Stimulated activated effector memory CD8-positive, alpha-beta T cell treated with anti-CD3 and anti-CD28 coated beads, Interleukin-12 subunit alpha, Interleukin-12 subunit beta, amount 100 ng/mL, for 72 hours (primary cell): ENCODE measurements at regions not wholly inside any gene's neighbourhood (a gene's known extent, or its start where the extent isn't known, plus 50 kb on each side); places are given as distances from the start of the nearest gene placed in this dataset.

ENCODE experiments used
- ATAC-seq: fragments of 150-1000 bp; cut with Tn5 transposase; 2 replicates; pipeline ENCODE4 v1.10.0; 2021
- DNase-seq, 2 donors: peaks; one replicate each; pipeline ENCODE4 v3.0.0; 2021 to 2022; ENCODE audit warnings: low spot score in 2 of 2
- H3K27ac Mint-ChIP-seq: one replicate; pipeline ENCODE4 v1.8.0; 2022; ENCODE audit warnings: mild to moderate bottlenecking, mixed read lengths
- H3K36me3 Mint-ChIP-seq: one replicate; pipeline ENCODE4 v1.8.0; 2022; ENCODE audit warnings: mild to moderate bottlenecking, mixed read lengths
- H3K4me1 Mint-ChIP-seq: one replicate; pipeline ENCODE4 v1.8.0; 2022; ENCODE audit warnings: mixed read lengths
- H3K4me3 Mint-ChIP-seq: one replicate; pipeline ENCODE4 v1.8.0; 2022; ENCODE audit warnings: mild to moderate bottlenecking, mixed read lengths
- H3K9me3 Mint-ChIP-seq: one replicate; pipeline ENCODE4 v1.8.0; 2022; ENCODE audit warnings: mixed read lengths

DNA sequence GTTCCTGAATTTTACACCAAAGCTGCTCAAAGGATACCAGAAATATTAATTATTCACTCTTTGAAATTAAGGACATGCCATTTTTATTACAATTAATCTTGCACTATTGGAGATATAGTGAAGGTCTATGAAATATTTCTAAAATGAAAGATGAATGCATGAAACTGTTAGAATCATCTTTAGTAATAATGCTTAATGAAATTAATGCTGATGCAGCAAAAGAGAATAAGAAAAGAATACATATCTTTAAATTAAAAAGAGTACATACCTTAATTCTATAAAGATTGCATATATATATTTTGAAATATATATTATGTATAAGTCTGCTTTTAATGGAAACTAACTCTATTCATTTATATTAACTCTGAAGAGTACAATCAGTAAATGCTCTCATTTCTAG lies 236.0 kb downstream of the ALX1 start:
- Mint-ChIP-seq H3K4me1 (no peaks in the 10 kb centered on the region), H3K36me3 (no peaks in the 10 kb centered on the region), H3K27ac (no peak overlapping the region), H3K4me3 (no peak overlapping the region), H3K9me3 (peaks cover 8% of the 10 kb centered on the region)
- DNase-seq, result no peak
- ATAC-seq, result no peak

DNA sequence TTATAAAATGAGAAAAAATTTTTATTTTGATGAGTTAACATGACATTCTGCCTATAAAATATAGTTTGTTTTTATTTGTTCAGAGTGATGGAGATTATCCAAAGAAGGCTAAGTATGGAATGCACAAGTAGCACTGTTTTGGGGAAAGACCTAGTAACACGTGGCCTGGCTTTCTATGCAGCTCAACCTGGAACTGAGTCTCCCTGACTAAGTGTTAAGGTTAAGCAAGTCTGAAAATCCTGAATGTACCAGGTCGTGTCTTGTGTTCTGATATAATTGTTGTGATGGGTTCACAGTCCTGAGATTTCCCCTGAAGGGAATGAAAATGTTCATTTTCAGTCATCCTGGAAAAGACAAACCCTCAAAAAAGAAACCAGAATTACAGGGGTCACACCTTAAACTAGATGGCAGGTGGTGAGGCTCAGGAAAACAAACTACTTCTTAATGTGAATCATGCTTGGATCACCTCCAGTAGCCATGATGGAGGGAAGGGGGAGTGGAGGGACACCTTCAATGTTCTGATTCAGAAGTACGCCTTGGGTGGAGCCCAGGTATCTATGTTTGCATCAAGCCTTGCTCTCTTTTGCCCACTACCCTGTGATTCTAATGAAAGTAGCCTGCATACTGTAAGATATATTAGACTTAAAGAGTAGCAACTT lies 236.8 kb downstream of the ALX1 start:
- ATAC-seq (no peak), DNase-seq (no peak)
- H3K4me3 Mint-ChIP-seq, result no peak overlapping the region
- peaks cover 10% of the 10 kb centered on the region for H3K9me3 Mint-ChIP-seq
- no peaks in the 10 kb centered on the region for H3K36me3 Mint-ChIP-seq
- no peak overlapping the region for H3K27ac Mint-ChIP-seq
- H3K4me1 Mint-ChIP-seq, result no peaks in the 10 kb centered on the region

GRCh38 chr12:85519163-85519562 lies 239.1 kb downstream of the ALX1 start:
- Mint-ChIP-seq H3K27ac (no peak overlapping the region), H3K9me3 (peaks cover 13% of the 10 kb centered on the region), H3K36me3 (no peaks in the 10 kb centered on the region), H3K4me3 (no peak overlapping the region), H3K4me1 (no peaks in the 10 kb centered on the region)
- no peak for DNase-seq
- no peak for ATAC-seq

DNA sequence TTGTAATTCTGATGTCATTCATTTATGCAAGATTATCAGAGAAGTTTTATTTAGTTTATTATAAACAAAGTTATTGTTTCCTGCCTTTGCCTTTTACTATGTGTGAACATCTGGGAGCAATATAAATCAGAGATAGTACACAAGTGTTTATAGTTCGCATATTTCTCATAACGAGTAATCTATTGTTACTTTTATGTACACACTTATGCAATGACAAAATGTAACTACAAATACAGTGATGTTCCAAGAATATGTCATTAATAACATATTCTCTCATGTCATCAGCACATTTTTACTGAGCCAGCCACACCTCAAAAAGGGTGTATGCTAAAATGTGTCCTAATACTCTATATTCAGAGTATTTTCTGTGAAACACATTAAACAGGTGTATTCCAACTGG lies 243.2 kb downstream of the ALX1 start:
- H3K27ac Mint-ChIP-seq, result no peak overlapping the region
- peaks cover 26% of the 10 kb centered on the region for H3K9me3 Mint-ChIP-seq
- H3K4me1 Mint-ChIP-seq, result no peaks in the 10 kb centered on the region
- H3K36me3 Mint-ChIP-seq, result no peaks in the 10 kb centered on the region
- DNase-seq (no peak), ATAC-seq (no peak)
- no peak overlapping the region for H3K4me3 Mint-ChIP-seq

DNA sequence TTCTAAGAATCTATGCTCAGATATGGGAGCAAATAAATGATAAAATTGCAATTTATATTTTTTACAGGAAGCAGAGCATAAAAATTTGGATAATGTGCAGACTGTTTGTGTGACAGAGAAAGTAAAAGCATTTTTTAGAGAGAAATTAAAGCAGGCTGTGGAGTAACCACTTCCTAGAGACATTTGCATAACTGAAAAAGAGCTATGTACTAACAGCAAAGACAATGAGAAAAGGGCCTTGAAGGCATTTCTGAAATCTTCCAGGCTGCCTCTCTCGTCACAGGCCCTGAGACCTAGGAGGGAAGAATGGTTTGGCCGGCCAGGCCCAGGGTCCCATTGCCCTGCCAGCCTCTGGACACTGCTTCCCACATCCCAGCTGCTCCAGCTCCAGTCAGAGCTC lies 247.2 kb downstream of the ALX1 start:
- Mint-ChIP-seq H3K4me1 (no peaks in the 10 kb centered on the region), H3K27ac (no peak overlapping the region), H3K36me3 (no peaks in the 10 kb centered on the region), H3K9me3 (peaks cover 16% of the 10 kb centered on the region), H3K4me3 (no peak overlapping the region)
- DNase-seq, result no peak
- no peak for ATAC-seq

GRCh38 chr12:85529896-85530295 lies 249.9 kb downstream of the ALX1 start:
- no peaks in the 10 kb centered on the region for H3K36me3 Mint-ChIP-seq
- H3K4me1 Mint-ChIP-seq, result no peaks in the 10 kb centered on the region
- ATAC-seq (no peak), DNase-seq (no peak)
- H3K27ac Mint-ChIP-seq, result no peak overlapping the region
- peaks cover 14% of the 10 kb centered on the region for H3K9me3 Mint-ChIP-seq
- no peak overlapping the region for H3K4me3 Mint-ChIP-seq

DNA sequence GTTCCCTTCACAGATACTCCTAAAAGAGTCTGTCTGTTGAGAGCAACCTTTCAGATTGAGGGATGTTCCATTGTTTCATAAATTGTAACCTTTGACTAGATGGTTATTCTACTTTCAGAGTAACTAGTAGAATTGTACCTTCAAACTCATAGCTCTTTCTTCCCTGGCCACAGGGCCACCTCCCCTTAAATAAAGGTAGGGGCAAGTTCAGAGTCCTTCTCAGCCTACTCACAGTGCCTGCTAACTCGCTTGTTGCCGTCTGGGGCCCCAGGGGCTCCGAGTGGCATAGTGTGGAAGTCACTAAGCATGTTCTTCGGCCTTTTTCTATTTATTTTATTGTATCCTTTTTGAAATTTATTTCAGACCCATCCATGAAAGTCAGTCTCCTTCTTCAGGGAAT lies 250.4 kb downstream of the ALX1 start:
- DNase-seq, result no peak
- Mint-ChIP-seq H3K27ac (no peak overlapping the region), H3K9me3 (peaks cover 8% of the 10 kb centered on the region), H3K36me3 (no peaks in the 10 kb centered on the region), H3K4me3 (no peak overlapping the region), H3K4me1 (no peaks in the 10 kb centered on the region)
- no peak for ATAC-seq

DNA sequence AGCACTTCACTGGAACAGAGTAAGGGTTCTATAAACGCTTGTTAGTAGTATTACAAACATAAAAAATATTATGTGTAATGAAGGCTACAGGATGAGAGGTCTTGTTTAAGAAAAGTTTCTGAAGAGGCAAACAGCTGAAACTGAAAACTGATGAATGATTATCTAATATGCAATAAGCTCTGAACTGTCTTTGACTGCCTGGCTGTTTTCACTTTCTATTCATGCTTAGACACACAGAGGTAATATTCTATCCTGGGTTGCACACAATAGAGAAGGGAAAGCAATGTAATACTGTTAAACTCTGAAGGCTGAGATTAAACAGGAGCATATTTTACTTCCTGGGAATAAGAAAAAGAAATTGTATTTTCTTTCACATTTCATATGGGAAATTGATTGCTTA lies 251.3 kb downstream of the ALX1 start:
- H3K27ac Mint-ChIP-seq, result no peak overlapping the region
- H3K4me3 Mint-ChIP-seq, result no peak overlapping the region
- H3K36me3 Mint-ChIP-seq, result no peaks in the 10 kb centered on the region
- DNase-seq (no peak), ATAC-seq (no peak)
- H3K4me1 Mint-ChIP-seq, result no peaks in the 10 kb centered on the region
- peaks cover 8% of the 10 kb centered on the region for H3K9me3 Mint-ChIP-seq

- Mint-ChIP-seq H3K4me3 (no peak overlapping the region), H3K36me3 (no peaks in the 10 kb centered on the region), H3K9me3 (peaks cover 7% of the 10 kb centered on the region), H3K4me1 (no peaks in the 10 kb centered on the region), H3K27ac (no peak overlapping the region)
- ATAC-seq (no peak), DNase-seq (no peak)
Measured at GRCh38 chr12:85549640-85550039, 269.6 kb downstream of the ALX1 start.

GRCh38 chr12:85550924-85551323 lies 270.9 kb downstream of the ALX1 start:
- H3K4me3 Mint-ChIP-seq, result no peak overlapping the region

GRCh38 chr12:85552461-85552860 lies 272.4 kb downstream of the ALX1 start:
- Mint-ChIP-seq H3K4me3 (no peak overlapping the region), H3K36me3 (no peaks in the 10 kb centered on the region), H3K9me3 (peaks cover 7% of the 10 kb centered on the region), H3K4me1 (no peaks in the 10 kb centered on the region), H3K27ac (no peak overlapping the region)
- no peak for ATAC-seq
- no peak for DNase-seq

More at GRCh38 chr12:85550924-85551323, 270.9 kb downstream of the ALX1 start:
- no peak for ATAC-seq
- Mint-ChIP-seq H3K4me1 (no peaks in the 10 kb centered on the region), H3K9me3 (peaks cover 7% of the 10 kb centered on the region), H3K27ac (no peak overlapping the region), H3K36me3 (no peaks in the 10 kb centered on the region)
- no peak for DNase-seq

DNA sequence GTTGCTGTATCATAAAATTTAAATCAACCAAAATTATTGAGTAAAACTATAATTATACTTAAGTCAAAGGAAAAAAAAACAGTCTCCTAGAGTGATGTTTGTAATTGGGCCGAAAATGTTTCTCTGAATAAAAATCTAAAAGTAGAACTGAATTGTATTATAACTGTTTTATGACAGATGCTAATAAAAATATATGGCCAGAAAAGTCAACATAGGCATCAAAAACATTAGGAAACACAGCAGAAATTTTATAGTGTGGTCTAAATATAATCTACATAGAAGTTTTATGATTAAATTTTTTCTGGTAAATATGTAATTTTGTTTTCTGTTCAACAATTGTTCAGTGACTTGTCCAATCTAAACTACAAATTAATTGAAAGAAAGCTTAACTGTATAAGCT lies 277.8 kb downstream of the ALX1 start:
- no peak overlapping the region for H3K27ac Mint-ChIP-seq
- H3K36me3 Mint-ChIP-seq, result no peaks in the 10 kb centered on the region
- H3K4me1 Mint-ChIP-seq, result no peaks in the 10 kb centered on the region
- no peak overlapping the region for H3K4me3 Mint-ChIP-seq
- DNase-seq (no peak), ATAC-seq (no peak)
- H3K9me3 Mint-ChIP-seq, result peaks cover 2% of the 10 kb centered on the region

DNA sequence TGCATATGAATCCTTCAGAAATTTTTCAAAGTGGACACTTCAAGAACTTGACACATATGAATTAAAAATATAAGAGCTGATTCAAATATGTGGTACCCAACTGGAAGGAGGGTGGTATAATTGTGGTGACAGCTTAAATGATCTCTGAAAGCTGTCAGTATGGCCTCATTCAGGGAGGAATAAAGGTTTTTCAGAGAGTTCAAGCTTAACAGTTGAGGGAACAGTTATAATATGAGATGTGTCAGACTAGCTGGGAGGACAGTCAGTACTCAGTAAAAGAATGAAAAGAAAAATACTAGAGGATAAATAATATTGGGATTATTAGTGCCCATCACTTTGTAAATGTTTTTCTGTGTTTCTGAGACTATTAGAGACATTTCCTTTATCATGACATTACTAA lies 277.5 kb downstream of the RASSF9 start:
- H3K4me1 Mint-ChIP-seq, result no peaks in the 10 kb centered on the region
- H3K27ac Mint-ChIP-seq, result no peak overlapping the region
- H3K36me3 Mint-ChIP-seq, result no peaks in the 10 kb centered on the region
- H3K4me3 Mint-ChIP-seq, result no peak overlapping the region
- H3K9me3 Mint-ChIP-seq, result peaks cover 2% of the 10 kb centered on the region
- DNase-seq (no peak), ATAC-seq (no peak)

GRCh38 chr12:85559127-85559526 lies 277.1 kb downstream of the RASSF9 start:
- no peaks in the 10 kb centered on the region for H3K4me1 Mint-ChIP-seq
- no peaks in the 10 kb centered on the region for H3K36me3 Mint-ChIP-seq
- DNase-seq (no peak), ATAC-seq (no peak)
- no peak overlapping the region for H3K27ac Mint-ChIP-seq
- no peak overlapping the region for H3K4me3 Mint-ChIP-seq
- peaks cover 2% of the 10 kb centered on the region for H3K9me3 Mint-ChIP-seq

- Mint-ChIP-seq H3K9me3 (peaks cover 2% of the 10 kb centered on the region), H3K4me3 (no peak overlapping the region), H3K36me3 (no peaks in the 10 kb centered on the region), H3K27ac (no peak overlapping the region), H3K4me1 (no peaks in the 10 kb centered on the region)
- ATAC-seq, result no peak
- DNase-seq, result no peak
Measured at GRCh38 chr12:85559536-85559935, 276.7 kb downstream of the RASSF9 start.

GRCh38 chr12:85562765-85563164 lies 273.4 kb downstream of the RASSF9 start:
- H3K36me3 Mint-ChIP-seq, result no peaks in the 10 kb centered on the region
- ATAC-seq (no peak), DNase-seq (no peak)
- H3K4me3 Mint-ChIP-seq, result no peak overlapping the region
- no peaks in the 10 kb centered on the region for H3K4me1 Mint-ChIP-seq
- no peak overlapping the region for H3K27ac Mint-ChIP-seq
- peaks cover 5% of the 10 kb centered on the region for H3K9me3 Mint-ChIP-seq

GRCh38 chr12:85564786-85565185 lies 271.4 kb downstream of the RASSF9 start:
- Mint-ChIP-seq H3K36me3 (no peaks in the 10 kb centered on the region), H3K4me1 (no peaks in the 10 kb centered on the region), H3K4me3 (no peak overlapping the region), H3K27ac (no peak overlapping the region), H3K9me3 (peaks cover 5% of the 10 kb centered on the region)
- no peak for ATAC-seq
- DNase-seq, result no peak
